NCI-H2107 (cell line): ENCODE measurements at regions not wholly inside any gene's neighbourhood (a gene's known extent, or its start where the extent isn't known, plus 50 kb on each side); places are given as distances from the start of the nearest gene placed in this dataset.

Experiments
- DNase-seq: peaks from one replicate; lab custom pipeline; 2025; lab: John Stamatoyannopoulos, UW

DNA sequence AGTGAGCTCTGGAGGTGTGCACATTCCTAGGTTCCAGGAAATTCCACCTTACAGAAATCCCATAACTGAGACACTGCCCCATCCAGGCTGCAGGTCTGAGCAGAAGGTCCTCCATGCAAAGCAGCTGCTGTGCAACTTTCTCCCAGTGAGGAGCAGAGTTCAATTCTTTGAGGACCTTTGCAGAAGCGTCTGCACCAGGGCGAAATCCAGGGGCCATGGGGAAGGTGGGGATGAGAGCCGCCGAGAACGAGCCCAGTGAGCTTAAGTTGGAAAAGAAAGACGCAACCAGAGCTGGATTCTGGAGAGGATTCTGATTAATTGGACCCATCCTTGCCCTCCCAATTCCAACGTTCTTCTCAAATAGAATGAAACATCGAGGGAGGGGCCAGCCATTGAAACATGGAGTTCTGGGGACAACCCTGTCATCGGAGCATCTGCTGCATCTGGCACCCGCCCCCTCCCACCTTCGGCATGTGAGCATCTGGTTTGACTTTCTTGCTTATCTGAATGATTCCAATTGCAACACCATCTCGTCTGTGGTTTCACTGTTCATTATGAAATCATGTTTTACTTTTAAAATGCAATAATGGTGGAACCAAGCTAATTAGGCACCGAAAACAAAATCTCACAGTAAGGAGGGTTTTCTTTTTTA, 190.6 kb upstream of the FOXF1 start:
- no peak for DNase-seq

GRCh38 chr16:86320237-86320595, 190.1 kb upstream of the FOXF1 start:
- no peak for DNase-seq

DNA sequence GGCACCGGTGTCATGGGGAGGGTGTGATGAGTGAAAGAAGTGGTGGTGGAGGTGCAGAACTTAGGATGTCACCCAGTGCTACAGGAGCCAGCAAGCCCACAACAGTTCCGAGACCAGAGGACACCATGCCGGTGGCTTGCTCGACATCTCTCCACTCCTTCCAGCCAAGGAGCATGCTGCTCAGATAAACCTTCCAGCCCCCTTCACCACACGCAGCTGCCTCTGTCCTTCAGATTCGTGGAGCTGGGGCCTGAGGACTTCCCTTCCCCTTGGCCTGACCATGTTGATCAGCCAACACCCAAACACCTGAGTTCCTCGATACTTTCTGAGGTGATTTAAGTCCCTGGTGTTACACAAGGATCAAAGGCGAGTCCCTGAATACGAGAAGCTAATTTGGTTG, 188.8 kb upstream of the FOXF1 start:
- DNase-seq = no peak

DNA sequence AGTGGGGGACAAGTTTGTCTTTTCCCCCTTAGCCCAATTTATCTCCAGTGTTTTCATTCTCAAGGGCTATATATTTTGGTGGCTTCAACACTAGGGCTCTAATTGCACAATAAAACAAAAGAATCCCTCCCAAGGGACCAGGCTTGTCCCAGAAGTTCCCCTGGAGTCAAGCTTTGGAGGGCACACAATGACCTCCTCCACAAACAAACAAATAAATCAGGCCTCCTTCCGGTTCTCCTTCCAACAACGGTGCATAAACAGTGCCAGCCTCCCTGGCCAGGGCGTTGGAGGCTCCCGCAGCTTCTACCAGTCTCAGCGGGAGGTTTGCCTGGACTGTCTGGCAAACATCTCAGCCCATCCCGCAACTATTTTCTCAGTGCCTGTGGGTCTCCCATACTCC, 188.0 kb upstream of the FOXF1 start:
- DNase-seq = no peak

DNA sequence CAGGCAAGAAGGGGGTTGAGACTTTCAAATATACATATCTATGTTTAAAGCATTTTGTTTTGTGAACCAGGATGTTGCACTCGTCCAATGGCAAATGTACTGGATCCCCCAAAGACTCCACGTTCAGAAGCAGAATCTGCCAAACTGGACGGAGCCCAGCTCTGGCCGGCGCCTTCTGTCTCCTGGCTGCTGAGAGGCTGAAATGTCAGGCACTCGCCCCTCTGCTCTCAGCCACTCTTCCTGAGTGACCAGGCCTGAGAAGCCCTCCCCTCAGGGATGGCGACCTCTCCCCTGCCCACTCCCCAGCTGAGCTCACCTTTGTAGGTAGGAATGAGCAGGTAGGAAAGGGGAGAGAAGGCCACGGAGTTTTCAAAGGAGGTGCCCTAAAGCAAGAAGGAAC, 187.5 kb upstream of the FOXF1 start:
- no peak for DNase-seq

GRCh38 chr16:86324320-86324719, 186.0 kb upstream of the FOXF1 start:
- DNase-seq = no peak

DNA sequence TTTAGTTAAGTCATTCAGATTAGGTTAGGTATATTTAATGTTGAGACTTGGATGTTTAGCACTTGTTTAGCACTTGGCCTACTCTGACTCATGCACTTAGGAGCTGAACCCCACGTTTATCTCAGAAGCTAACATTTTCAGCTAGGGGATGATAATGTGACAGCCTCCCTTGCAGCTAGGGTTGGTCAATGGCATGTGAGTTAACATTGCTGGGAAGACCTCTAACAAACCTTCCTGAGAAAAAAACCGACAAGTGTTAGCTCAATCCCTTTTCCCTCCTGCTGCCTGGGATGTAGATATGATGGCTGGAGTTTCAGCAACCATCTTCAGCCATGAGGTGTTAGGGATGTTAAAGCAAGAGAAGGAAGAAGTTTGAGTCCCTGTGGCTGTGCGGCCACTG, 185.0 kb upstream of the FOXF1 start:
- no peak for DNase-seq

DNA sequence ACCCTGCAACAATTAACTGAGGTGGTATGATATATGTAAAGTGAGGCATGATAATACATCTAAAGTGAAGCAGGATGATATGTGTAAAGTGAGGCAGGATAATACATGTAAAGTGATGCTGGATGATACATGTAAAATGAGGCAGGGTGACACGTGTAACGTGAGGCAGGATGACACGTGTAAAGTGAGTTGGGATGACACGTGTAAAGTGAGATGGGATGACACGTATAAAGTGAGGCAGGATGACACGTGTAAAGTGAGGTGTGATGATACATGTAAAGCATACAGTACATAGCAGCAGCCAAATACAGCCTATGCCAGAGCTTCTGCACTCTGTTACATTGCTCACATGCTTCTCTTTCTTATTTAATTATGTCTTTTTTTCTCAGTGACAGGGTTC, 184.4 kb upstream of the FOXF1 start:
- DNase-seq = no peak

GRCh38 chr16:86327321-86327720, 183.0 kb upstream of the FOXF1 start:
- DNase-seq = no peak

DNA sequence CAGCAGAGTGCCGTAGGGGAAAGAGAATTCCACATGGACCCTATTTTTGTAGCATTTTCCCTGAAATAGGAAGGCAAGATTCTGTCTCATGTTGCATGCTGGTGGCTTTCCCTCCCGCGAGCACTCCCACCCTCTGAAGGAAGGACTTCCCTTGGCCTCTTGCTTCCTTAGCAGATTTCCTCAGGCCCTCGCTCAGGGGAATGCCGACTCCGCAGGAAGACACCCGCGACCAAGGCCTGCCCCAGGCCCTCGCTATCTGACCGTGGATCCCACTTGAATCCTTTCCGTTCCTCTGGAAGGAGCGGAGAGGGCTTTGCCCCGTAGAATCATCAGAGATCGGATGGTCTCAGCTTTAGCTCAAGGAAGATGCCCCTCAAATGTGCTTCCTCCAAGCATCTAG, 179.4 kb upstream of the FOXF1 start:
- DNase-seq = no peak

GRCh38 chr16:86334079-86334635, 176.2 kb upstream of the FOXF1 start:
- DNase-seq = no peak

- no peak for DNase-seq
Observed at GRCh38 chr16:86335266-86336172, 174.8 kb upstream of the FOXF1 start.

DNA sequence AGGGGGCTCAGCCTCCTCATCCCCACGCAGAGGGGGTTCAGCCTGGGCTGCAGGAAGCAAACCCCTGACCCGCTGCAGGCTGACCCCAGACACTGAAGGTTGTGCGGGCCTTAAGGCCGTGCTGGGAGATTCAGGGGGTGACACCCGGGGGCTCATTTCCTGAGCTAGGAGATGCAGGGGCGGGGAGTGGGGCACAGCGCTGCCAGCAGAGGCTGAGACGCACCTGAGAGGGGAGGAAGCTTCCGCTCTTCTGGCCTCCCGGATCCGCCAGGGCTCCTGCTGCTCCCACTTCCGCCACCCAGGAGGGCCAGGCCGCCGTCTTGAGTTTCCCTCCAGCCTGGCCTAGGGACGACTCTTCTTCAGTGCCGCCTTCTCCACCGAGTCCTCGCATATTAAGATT, 173.2 kb upstream of the FOXF1 start:
- no peak for DNase-seq

DNA sequence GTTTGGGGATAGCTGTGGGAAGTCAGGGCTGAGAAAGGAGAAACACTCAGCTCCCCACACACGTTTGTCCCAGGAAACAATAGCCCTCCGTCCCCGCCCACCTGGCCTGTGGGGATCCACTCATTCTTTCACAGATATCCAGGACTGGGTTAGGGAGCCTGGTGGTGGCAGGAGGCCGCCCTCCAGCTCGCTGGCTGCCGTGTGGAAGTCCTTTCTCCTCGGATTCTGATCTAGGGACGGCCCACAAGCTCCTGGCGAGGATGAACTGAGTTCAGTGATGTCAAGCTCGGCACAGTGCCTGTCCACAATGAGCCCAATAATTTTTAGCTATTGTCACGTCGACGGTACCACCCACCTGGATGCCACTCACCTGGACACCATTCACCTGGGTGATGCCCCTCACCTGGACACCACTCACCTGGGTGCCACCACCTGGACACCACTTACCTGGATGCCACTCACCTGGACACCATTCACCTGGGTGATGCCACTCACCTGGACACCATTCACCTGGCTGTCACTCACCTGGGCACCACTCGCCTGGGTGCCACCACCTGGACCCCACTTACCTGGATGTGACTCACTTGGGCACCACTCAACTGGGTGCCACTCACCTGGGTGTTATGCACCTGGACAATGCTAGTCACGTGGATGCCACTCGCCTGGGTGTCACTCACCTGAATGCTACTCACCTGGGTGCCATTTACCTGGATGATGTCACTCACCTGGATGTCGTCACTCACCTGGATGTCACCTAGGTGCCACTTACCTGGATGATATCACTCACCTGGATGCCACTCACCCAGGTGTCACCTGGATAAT, 172.5 kb upstream of the FOXF1 start:
- DNase-seq = no peak

DNA sequence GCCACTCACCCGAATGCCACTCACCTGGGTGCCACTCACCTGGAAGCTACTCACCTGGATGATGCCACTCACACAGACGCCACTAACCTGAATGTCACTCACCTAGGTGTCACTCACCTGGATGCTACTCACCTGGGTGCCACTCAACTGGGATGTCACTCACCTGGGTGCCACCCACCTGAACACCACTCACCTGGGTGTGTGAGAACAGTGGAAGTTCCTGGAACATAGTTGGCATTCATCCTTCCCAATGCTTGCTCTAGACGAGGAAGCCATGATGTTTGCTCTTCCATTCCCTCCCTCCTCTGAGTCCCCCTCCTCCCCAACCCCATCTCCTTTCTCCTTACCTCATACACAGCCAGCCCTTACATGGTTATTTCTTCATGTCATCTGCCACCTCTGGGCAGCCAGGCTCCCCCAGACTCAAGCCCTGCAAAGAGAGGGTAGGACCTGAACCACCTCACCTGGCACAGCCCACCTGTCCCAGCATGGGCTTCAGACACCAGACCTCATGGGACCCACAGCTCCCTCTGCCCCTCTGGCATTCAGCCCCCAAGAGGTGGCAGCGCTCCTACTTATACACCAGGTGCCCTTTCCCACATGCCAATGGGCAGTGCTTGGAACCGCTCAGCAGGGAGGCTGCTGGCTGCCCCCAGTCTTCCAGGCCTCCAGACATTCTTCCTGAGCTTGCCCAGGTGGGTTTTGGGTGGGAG, 171.8 kb upstream of the FOXF1 start:
- DNase-seq = no peak

GRCh38 chr16:86342161-86342834, 168.0 kb upstream of the FOXF1 start:
- no peak for DNase-seq

- DNase-seq = no peak
Observed at GRCh38 chr16:86343027-86343795, 167.1 kb upstream of the FOXF1 start.

DNA sequence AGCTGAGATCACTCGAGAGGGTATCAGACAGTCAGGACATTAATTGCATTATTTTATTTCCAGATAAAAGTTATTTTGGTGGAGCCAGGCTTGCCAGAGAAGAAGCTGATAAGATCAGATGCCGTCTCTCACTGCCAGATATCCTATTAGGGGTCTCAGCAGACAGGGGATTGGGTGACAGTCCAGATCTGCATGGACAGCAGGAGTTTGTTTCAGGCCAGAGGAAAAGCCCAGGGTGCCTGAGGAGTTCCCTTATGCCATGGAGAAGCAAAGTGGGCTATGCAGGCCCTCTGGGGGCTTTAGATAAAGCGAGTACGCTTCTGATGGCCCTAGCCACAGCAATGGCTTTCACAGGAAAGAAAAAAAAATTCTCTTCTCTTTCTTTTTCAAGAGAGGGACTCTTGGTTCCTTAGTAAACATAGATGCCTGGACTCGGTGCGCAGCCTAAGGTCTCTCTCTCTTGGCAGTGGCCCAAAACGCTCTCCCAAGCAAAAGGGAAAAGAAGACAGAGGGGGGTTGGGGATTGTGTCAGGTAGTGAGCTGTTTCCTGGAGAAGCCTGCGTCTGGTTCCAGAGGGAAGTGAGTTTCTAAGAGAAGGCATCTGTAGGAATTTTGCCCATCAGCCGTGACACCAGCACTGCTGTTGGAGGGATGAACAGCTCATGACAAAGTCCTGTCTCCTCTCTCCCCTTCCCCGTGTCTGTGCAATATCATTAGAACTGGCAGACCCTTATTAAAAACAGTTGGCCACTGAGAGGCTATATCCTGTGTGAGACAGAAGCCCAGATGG, 166.3 kb upstream of the FOXF1 start:
- no peak for DNase-seq

- no peak for DNase-seq
Observed at GRCh38 chr16:86344586-86344871, 165.8 kb upstream of the FOXF1 start.

DNA sequence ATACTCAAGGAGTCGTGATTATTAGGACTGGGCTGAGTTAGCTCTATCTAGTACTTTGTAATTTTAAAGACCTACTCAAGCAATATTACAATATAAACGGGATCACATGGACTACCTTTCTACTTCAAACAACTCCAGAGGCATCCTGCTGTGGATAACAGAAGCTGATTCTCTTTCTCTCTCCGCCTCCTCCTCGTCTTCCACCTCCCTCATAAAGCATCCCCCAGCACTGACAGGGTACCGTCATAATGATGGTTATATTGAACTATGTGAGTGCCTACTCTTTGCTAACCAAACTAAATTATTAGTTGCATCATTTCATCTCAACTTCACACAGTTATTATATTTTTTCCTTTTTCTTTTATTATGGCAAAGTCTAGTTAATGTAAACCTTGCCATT, 165.4 kb upstream of the FOXF1 start:
- no peak for DNase-seq
